MCF 10A (cell line): ENCODE measurements at regions not wholly inside any gene's neighbourhood (a gene's known extent, or its start where the extent isn't known, plus 50 kb on each side); places are given as distances from the start of the nearest gene placed in this dataset.

ENCODE experiments used
- BruUV-seq: library from RNA; stranded (reverse); fragments of 400-500 nt; replicated peaks from 2 replicates; lab custom pipeline; 2021; lab: Mats Ljungman, UMichigan
- CTCF ChIA-PET: fragments of 300-600 bp; sonication (Branson Sonifier 250); formaldehyde crosslinking; extraction: SDS; loops from one replicate; lab custom pipeline; 2021; ENCODE audit warnings: antibody characterized with exemption, inconsistent platforms; lab: Yijun Ruan, JAX
- POLR2A ChIA-PET: fragments of 300-600, 350-650 bp; sonication (Branson Sonifier 250); formaldehyde crosslinking; extraction: SDS; loops from one replicate; lab custom pipeline; 2020; ENCODE audit warnings: antibody characterized with exemption, inconsistent platforms; lab: Yijun Ruan, JAX
- DNase-seq: peaks from one replicate; pipeline ENCODE4 v3.0.0-alpha.2; 2018; ENCODE audit not compliant: unreplicated experiment
- H3K27ac Mint-ChIP-seq: one replicate; pipeline ENCODE4 v1.8.0; 2022; ENCODE audit warnings: mild to moderate bottlenecking, low read depth, mixed read lengths; ENCODE audit not compliant: unreplicated experiment
- H3K27me3 Mint-ChIP-seq: one replicate; pipeline ENCODE4 v1.8.0; 2022; ENCODE audit warnings: mixed read lengths; ENCODE audit not compliant: insufficient read depth, unreplicated experiment
- H3K36me3 Mint-ChIP-seq: one replicate; pipeline ENCODE4 v1.8.0; 2022; ENCODE audit warnings: mild to moderate bottlenecking, moderate library complexity, mixed read lengths; ENCODE audit not compliant: insufficient read depth, unreplicated experiment
- H3K4me1 Mint-ChIP-seq: one replicate; pipeline ENCODE4 v1.8.0; 2022; ENCODE audit warnings: mixed read lengths; ENCODE audit not compliant: insufficient read depth, unreplicated experiment
- H3K4me3 Mint-ChIP-seq: one replicate; pipeline ENCODE4 v1.8.0; 2022; ENCODE audit warnings: mild to moderate bottlenecking, moderate library complexity, mixed read lengths; ENCODE audit not compliant: unreplicated experiment
- H3K9me3 Mint-ChIP-seq: one replicate; pipeline ENCODE4 v1.8.0; 2022; ENCODE audit warnings: mixed read lengths; ENCODE audit not compliant: unreplicated experiment
- intact Hi-C: fragments of 100-400 bp; cut with micrococcal nuclease; formaldehyde crosslinking; loops from 2 replicates; pipeline ENCODE4 v1.14.1; 2022
- TF ChIP-seq, protein P1 (sequence below): fragments of 200-600 bp; IDR thresholded peaks from one replicate; pipeline ENCODE4 v1.8.0; 2022; ENCODE audit warnings: antibody characterized with exemption, mild to moderate bottlenecking; ENCODE audit not compliant: unreplicated experiment

DNA sequence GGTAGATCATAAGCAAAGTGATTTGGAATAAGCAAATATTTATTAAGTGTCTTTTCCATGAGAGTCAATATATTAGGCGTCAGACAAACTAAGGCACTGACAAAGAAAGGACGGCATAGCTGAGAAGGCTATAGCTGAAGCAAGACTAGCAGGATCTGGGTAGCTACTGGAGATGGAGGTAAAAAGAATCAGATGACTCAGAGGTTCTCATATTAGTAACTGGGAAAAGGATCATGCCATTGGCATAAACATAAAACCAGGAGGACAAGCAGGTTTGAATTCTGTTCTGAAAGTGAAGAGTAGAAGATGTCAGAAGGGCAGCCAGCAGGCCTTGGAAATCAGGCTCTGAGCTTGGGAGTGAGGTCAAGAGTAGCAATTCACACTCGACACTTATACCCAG is 531.9 kb downstream of the PTPRC start:
- Mint-ChIP-seq H3K9me3 (no peaks in the 10 kb centered on the region), H3K36me3 (no peaks in the 10 kb centered on the region), H3K4me1 (no peaks in the 10 kb centered on the region), H3K27ac (no peak overlapping the region), H3K4me3 (no peak overlapping the region), H3K27me3 (no peaks in the 10 kb centered on the region)
- intact Hi-C loops, result no loop called here
- CTCF ChIA-PET, result interaction anchor here (0.6 kb wide), 1 partner anchor 189 kb away, joined by 3 read pairs; no protein-coding TSS in a partner anchor
- POLR2A ChIA-PET, result no interaction called here
- BruUV-seq, result no TSS peak
- no peak for DNase-seq
- TF ChIP-seq, protein P1, sequence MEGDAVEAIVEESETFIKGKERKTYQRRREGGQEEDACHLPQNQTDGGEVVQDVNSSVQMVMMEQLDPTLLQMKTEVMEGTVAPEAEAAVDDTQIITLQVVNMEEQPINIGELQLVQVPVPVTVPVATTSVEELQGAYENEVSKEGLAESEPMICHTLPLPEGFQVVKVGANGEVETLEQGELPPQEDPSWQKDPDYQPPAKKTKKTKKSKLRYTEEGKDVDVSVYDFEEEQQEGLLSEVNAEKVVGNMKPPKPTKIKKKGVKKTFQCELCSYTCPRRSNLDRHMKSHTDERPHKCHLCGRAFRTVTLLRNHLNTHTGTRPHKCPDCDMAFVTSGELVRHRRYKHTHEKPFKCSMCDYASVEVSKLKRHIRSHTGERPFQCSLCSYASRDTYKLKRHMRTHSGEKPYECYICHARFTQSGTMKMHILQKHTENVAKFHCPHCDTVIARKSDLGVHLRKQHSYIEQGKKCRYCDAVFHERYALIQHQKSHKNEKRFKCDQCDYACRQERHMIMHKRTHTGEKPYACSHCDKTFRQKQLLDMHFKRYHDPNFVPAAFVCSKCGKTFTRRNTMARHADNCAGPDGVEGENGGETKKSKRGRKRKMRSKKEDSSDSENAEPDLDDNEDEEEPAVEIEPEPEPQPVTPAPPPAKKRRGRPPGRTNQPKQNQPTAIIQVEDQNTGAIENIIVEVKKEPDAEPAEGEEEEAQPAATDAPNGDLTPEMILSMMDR, result no peak

DNA sequence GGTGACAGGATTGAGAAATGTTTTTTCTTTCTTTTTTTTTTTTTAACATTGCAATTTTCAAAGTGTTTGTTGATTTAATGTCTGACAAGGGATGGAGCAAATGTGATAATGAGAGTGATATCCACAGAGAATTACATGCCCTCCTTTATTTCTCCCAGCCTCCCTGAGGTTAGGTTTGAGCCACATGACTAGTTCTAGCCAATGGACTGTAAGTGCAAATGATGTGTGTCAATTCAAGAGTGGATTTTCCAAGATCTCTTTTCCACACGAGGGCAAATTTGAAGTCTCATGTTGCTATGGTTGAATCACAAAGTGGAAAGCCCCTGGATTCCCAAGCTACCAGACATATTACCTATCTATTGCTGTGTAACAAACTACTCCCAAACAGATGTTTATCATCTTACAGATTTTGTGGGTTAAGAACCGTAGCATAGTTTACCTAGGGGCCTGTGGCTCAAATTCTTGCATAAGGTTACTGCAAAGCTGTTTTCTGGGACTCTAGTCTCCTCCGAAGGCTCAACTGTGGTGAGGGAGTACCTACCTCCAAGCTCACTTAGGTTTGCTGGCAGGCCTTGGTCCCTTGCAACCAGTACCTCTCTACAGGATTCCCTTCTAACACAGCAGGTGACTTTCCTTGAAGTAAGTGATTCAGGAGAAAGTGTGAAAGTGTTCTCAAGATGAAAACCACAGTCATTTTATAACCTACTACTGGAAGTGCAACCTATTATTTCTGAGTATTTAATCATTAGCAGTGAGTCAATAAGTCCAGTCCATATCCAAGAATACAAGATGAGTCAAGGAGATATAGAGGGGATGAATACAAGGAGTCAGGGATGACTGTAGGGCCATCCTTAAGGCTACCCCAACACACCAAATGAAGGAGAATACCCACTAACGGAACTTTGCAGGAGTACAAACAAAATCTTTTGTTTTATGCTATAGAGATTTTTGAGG is 533.6 kb downstream of the PTPRC start:
- Mint-ChIP-seq H3K4me1 (no peaks in the 10 kb centered on the region), H3K27me3 (no peaks in the 10 kb centered on the region), H3K4me3 (no peak overlapping the region), H3K36me3 (no peaks in the 10 kb centered on the region), H3K9me3 (no peaks in the 10 kb centered on the region), H3K27ac (no peak overlapping the region)
- ChIA-PET POLR2A (interaction anchor here (0.5 to 1.2 kb wide), 3 partner anchors 10 to 756 kb away, joined by 3 to 4 read pairs (median 3); no protein-coding TSS in a partner anchor), CTCF (interaction anchor here (0.8 to 1.1 kb wide), 3 partner anchors 10 to 13 kb away, joined by 3 to 4 read pairs (median 3); no protein-coding TSS in a partner anchor)
- no TSS peak for BruUV-seq
- intact Hi-C loops, result no loop called here
- no peak for DNase-seq
- TF ChIP-seq, protein P1, result no peak

DNA sequence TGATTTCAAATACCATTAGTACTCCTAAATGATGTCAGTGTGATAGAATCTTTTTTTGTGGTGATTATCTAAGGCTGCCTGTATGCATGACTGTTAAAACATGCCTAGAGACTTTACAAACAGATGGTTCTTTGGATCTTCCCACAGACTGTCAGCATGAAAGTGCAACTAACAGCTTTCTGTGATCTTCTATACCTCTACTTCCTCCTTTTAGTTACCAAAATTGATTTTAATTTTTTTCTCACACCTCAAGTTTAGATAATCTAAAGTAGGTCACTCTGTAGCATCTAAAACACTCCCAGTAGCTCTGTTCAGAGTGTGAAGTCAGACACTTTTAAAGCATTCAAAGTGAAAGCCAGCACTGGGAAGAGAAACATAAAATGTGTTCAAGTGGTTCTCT is 534.5 kb downstream of the PTPRC start:
- no peak for DNase-seq
- intact Hi-C loops, result no loop called here
- CTCF ChIA-PET, result interaction anchor here (0.9 to 1.1 kb wide), 2 partner anchors 12 kb away, joined by 3 to 4 read pairs; no protein-coding TSS in a partner anchor
- Mint-ChIP-seq H3K27ac (no peak overlapping the region), H3K36me3 (no peaks in the 10 kb centered on the region), H3K4me1 (no peaks in the 10 kb centered on the region), H3K27me3 (no peaks in the 10 kb centered on the region), H3K4me3 (no peak overlapping the region), H3K9me3 (no peaks in the 10 kb centered on the region)
- POLR2A ChIA-PET, result interaction anchor here (0.5 to 1.2 kb wide), 2 partner anchors 28 to 757 kb away, joined by 3 read pairs; no protein-coding TSS in a partner anchor
- TF ChIP-seq, protein P1, result no peak
- BruUV-seq, result no TSS peak

DNA sequence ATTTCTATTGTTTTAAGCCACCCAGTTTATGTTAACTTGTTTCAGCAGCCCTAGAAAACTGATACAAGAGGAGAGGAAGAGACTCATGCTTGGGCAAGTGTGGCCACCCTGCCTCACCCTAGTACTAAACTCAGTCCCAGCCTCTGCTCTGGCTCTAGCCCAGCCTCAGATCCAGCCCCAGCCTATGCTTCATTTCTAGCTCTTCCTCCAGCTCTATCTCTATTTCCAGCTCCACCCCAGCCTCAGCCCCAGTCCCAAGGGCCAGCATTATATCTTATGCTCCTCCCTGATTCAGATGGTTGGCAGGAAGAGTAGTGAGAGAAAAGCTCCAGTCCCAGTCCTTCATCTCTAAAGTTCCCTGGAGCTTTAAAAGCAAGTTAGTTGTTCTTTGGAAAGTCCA is 535.5 kb downstream of the PTPRC start:
- no TSS peak for BruUV-seq
- TF ChIP-seq, protein P1, result no peak
- no peak for DNase-seq
- no peaks in the 10 kb centered on the region for H3K9me3 Mint-ChIP-seq
- H3K4me1 Mint-ChIP-seq, result no peaks in the 10 kb centered on the region
- no peak overlapping the region for H3K4me3 Mint-ChIP-seq
- CTCF ChIA-PET, result interaction anchor here (0.7 kb wide), 1 partner anchor 1729 kb away, joined by 3 read pairs; no protein-coding TSS in a partner anchor
- no peaks in the 10 kb centered on the region for H3K36me3 Mint-ChIP-seq
- H3K27ac Mint-ChIP-seq, result no peak overlapping the region
- POLR2A ChIA-PET, result interaction anchor here (0.6 kb wide), 1 partner anchor 8 kb away, joined by 3 read pairs; no protein-coding TSS in a partner anchor
- intact Hi-C loops, result no loop called here
- H3K27me3 Mint-ChIP-seq, result no peaks in the 10 kb centered on the region
